ENCODE measurements at regions not wholly inside any gene's neighbourhood (a gene's known extent, or its start where the extent isn't known, plus 50 kb on each side); places are given as distances from the start of the nearest gene placed in this dataset.

DNA sequence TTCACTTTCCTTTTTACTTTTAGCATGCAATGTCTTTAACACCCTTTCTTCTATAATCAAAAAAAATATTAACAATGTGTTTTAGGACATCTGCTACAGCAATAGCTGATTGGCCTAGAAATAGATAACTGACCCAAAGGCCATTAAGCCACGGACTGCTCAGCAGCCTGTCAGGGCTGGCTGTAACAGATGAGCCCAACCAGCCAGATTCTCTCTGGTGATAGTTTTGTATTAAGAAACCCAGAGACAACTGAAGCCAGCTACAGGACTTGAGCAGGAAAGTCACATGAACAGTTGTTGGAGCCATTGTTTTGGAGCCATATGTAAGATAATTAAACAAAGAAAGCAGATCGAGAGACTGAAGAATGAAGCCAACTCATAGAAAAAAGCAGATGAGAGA lies 80.3 kb downstream of the DDIT4L start:
- ATAC-seq (ENCODE audit: low FRiP score in 2 of 2) (no peak), DNase-seq (no peak)
- Histone ChIP-seq H3K9me3 (no peaks in the 10 kb centered on the region), H3K36me3 (no peaks in the 10 kb centered on the region), H3K27ac (no peak overlapping the region), H3K27me3 (no peaks in the 10 kb centered on the region), H3K4me3 (no peak overlapping the region), H3K4me1 (no peaks in the 10 kb centered on the region)
- 70 to 77% methylated on average over 2 of the region's 2 CpGs for whole genome bisulfite sequencing, 2 donors
- TF ChIP-seq POLR2AphosphoS5 (IDR thresholded peaks at IDR 0.05) (no peak), POLR2A (IDR thresholded peaks at IDR 0.05) (no peak), EP300 (IDR thresholded peaks at IDR 0.05) (no peak)
- TF ChIP-seq, protein P1, sequence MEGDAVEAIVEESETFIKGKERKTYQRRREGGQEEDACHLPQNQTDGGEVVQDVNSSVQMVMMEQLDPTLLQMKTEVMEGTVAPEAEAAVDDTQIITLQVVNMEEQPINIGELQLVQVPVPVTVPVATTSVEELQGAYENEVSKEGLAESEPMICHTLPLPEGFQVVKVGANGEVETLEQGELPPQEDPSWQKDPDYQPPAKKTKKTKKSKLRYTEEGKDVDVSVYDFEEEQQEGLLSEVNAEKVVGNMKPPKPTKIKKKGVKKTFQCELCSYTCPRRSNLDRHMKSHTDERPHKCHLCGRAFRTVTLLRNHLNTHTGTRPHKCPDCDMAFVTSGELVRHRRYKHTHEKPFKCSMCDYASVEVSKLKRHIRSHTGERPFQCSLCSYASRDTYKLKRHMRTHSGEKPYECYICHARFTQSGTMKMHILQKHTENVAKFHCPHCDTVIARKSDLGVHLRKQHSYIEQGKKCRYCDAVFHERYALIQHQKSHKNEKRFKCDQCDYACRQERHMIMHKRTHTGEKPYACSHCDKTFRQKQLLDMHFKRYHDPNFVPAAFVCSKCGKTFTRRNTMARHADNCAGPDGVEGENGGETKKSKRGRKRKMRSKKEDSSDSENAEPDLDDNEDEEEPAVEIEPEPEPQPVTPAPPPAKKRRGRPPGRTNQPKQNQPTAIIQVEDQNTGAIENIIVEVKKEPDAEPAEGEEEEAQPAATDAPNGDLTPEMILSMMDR (IDR thresholded peaks at IDR 0.05) = no peak

DNA sequence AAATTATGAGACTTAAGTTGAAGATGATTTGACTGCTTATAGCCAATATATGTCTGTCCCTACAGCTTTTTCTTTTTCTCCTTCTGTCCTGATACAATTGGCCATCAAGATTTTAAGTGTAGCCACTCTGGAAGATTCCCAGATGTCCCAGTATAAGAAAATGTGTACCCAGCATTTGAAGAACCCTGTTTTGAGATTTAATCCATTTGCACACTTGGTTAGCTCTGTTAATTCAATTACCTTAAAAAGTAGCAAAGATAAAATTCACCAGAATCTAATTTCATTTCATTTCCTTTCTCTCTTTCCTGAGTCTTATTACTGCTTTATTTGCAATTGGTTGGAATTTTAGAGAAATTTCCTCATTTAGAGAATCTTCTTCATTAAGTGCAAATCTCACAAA lies 81.4 kb downstream of the DDIT4L start:
- Histone ChIP-seq H3K9me3 (no peaks in the 10 kb centered on the region), H3K27me3 (no peaks in the 10 kb centered on the region), H3K4me3 (no peak overlapping the region), H3K27ac (no peak overlapping the region), H3K4me1 (no peaks in the 10 kb centered on the region), H3K36me3 (no peaks in the 10 kb centered on the region)
- TF ChIP-seq, protein P1 (IDR thresholded peaks at IDR 0.05) = no peak
- TF ChIP-seq POLR2AphosphoS5 (IDR thresholded peaks at IDR 0.05) (no peak), POLR2A (IDR thresholded peaks at IDR 0.05) (no peak), EP300 (IDR thresholded peaks at IDR 0.05) (no peak)
- ATAC-seq (ENCODE audit: low FRiP score in 2 of 2) = no peak
- no peak for DNase-seq

DNA sequence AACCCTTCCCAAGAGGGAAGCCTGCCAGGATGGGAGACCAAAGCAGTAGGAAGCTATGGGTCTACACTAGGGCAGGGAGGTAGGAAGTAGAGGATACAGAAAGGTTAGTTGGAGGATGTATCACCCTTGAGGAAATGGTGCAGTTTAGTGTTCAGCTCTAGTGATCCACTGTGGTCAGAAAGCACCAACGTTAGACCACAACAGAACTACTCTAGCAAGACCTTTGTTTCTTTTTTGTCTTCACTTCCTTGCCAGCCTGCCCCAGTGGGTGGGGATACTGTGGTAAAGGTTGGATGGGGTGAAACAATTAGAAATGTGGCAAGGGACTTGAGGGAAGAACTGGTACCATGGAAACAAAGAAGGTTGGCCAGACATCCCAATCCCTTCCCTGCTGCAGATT lies 83.3 kb downstream of the DDIT4L start:
- H3K4me3 ChIP-seq = no peak overlapping the region
- 33 to 40% methylated on average over 1 of the region's 1 CpG for WGBS, 2 donors
- no peaks in the 10 kb centered on the region for H3K4me1 ChIP-seq
- no peak overlapping the region for H3K27ac ChIP-seq
- no peaks in the 10 kb centered on the region for H3K9me3 ChIP-seq
- TF ChIP-seq POLR2A (IDR thresholded peaks at IDR 0.05) (no peak), EP300 (IDR thresholded peaks at IDR 0.05) (no peak), POLR2AphosphoS5 (IDR thresholded peaks at IDR 0.05) (no peak)
- TF ChIP-seq, protein P1 (IDR thresholded peaks at IDR 0.05) = no peak
- ATAC-seq (ENCODE audit: low FRiP score in 2 of 2) = no peak
- DNase-seq = no peak
- H3K36me3 ChIP-seq = no peaks in the 10 kb centered on the region
- no peaks in the 10 kb centered on the region for H3K27me3 ChIP-seq

DNA sequence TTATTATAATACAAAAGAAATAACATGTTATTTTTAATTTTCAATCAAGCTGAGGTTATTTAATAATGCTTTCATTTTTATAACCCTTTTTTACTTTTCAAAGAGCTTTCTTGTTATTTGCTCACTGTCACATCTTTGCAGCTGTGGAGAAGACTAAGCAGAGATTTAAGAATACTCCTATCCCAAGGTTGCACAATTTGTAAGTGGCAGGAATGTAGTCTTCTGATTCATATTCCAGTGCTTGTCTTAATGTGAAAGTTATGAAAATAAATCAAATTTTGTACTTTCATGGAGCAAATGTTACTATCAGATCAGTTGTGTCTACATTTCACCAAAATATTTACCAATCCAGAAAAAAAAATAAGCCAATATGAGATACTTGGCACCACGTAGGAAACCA lies 86.6 kb downstream of the DDIT4L start:
- H3K9me3 ChIP-seq = no peaks in the 10 kb centered on the region
- WGBS, 2 donors = 72 to 73% methylated on average over 1 of the region's 1 CpG
- H3K27ac ChIP-seq = no peak overlapping the region
- no peak for ATAC-seq (ENCODE audit: low FRiP score in 2 of 2)
- no peaks in the 10 kb centered on the region for H3K27me3 ChIP-seq
- no peaks in the 10 kb centered on the region for H3K4me1 ChIP-seq
- H3K4me3 ChIP-seq = no peak overlapping the region
- H3K36me3 ChIP-seq = no peaks in the 10 kb centered on the region
- TF ChIP-seq, protein P1 (IDR thresholded peaks at IDR 0.05) = no peak
- TF ChIP-seq EP300 (IDR thresholded peaks at IDR 0.05) (no peak), POLR2A (IDR thresholded peaks at IDR 0.05) (no peak), POLR2AphosphoS5 (IDR thresholded peaks at IDR 0.05) (no peak)
- no peak for DNase-seq

DNA sequence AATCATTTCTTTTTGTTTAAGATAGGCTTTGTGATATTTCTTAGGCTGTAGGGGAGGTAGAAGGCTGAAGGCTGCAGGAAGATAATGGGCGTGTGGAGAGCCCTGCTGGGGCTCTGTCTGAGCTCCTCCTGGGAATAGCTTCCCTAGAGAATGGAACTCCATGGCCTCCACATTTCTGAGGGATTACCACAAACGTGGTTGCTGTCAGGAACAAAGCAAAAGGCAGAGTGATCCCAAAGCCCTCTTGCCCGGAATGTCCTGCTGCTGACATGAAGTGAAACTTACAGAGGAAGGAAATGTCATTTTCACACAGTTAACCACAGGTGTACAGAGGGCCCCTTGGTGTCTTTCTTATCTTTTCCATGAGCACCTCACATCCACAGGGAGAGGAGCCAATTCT lies 89.3 kb downstream of the DDIT4L start:
- peaks cover 0 to 5% (median 0%) of the 10 kb centered on the region in 4 donors for H3K4me1 ChIP-seq
- no peak for DNase-seq
- H3K27ac ChIP-seq = no peak overlapping the region
- ATAC-seq (ENCODE audit: low FRiP score in 2 of 2) = no peak
- no peak overlapping the region for H3K4me3 ChIP-seq
- 37 to 47% methylated on average over 3 of the region's 3 CpGs for WGBS, 2 donors
- H3K27me3 ChIP-seq = no peaks in the 10 kb centered on the region
- H3K9me3 ChIP-seq = no peaks in the 10 kb centered on the region
- TF ChIP-seq EP300 (IDR thresholded peaks at IDR 0.05) (no peak), POLR2A (IDR thresholded peaks at IDR 0.05) (no peak)
- no peaks in the 10 kb centered on the region for H3K36me3 ChIP-seq

Measured in upper lobe of left lung (tissue), 6 donors.